PC-9 (cell line): ENCODE measurements at regions not wholly inside any gene's neighbourhood (a gene's known extent, or its start where the extent isn't known, plus 50 kb on each side); places are given as distances from the start of the nearest gene placed in this dataset.

ENCODE experiments used
- BruUV-seq: library from RNA; stranded (reverse); fragments of 400-500 nt; replicated peaks from 2 replicates; lab custom pipeline; 2021; lab: Mats Ljungman, UMichigan
- CTCF ChIA-PET: fragments of 300-600 bp; sonication (Branson Sonifier 250); formaldehyde crosslinking; loops from one replicate; lab custom pipeline; 2022; ENCODE audit warnings: antibody characterized with exemption; lab: Charles Lee
- POLR2A ChIA-PET: fragments of 300-600 bp; sonication (Branson Sonifier 250); formaldehyde crosslinking; loops from one replicate; lab custom pipeline; 2022; ENCODE audit warnings: antibody characterized with exemption; ENCODE audit not compliant: unreplicated experiment; lab: Charles Lee
- DNase-seq, 2 experiments: peaks; one replicate each; pipeline versions ENCODE4 v3.0.0 to v3.0.0-alpha.2; 2015 to 2022; ENCODE audit warnings: mixed read lengths in 1 of 2
- H2AFZ ChIP-seq: fragments of 200-600 bp; sonication (generic); 2 replicates; pipeline ENCODE4 v1.8.1; 2017; ENCODE audit warnings: antibody characterized with exemption
- H3F3A ChIP-seq: fragments of 200-600 bp; sonication (generic); 2 replicates; pipeline ENCODE4 v1.8.1; 2017; ENCODE audit warnings: antibody characterized with exemption, mild to moderate bottlenecking, low read depth; ENCODE audit not compliant: insufficient read depth
- H3K27ac ChIP-seq: fragments of 200-600 bp; sonication (generic); 2 replicates; pipeline ENCODE4 v1.6.1; 2016; ENCODE audit warnings: mixed run types
- H3K27me3 ChIP-seq: fragments of 200-600 bp; sonication (generic); 2 replicates; pipeline ENCODE4 v1.6.1; 2016; ENCODE audit warnings: low read depth, mixed run types; ENCODE audit not compliant: insufficient read depth
- H3K36me3 ChIP-seq: fragments of 200-600 bp; sonication (generic); 2 replicates; pipeline ENCODE4 v1.6.1; 2016; ENCODE audit warnings: low read depth, mixed run types
- H3K4me1 ChIP-seq: fragments of 200-600 bp; sonication (generic); replicated peaks from 2 replicates; pipeline ENCODE4 v1.6.1; 2016; ENCODE audit warnings: mixed run types; ENCODE audit not compliant: insufficient read depth
- H3K4me2 ChIP-seq: fragments of 200-600 bp; sonication (generic); 2 replicates; pipeline ENCODE4 v1.6.1; 2017; ENCODE audit warnings: mixed run types
- H3K4me3 ChIP-seq: fragments of 200-600 bp; sonication (generic); 2 replicates; pipeline ENCODE4 v1.6.1; 2016; ENCODE audit warnings: mixed run types
- H3K79me2 ChIP-seq: fragments of 200-600 bp; sonication (generic); 2 replicates; pipeline ENCODE4 v1.6.1; 2017; ENCODE audit warnings: low read depth, mixed run types
- H3K9me2 ChIP-seq: fragments of 200-600 bp; sonication (generic); 2 replicates; pipeline ENCODE4 v1.8.1; 2017; ENCODE audit warnings: mild to moderate bottlenecking; ENCODE audit not compliant: insufficient read depth
- H3K9me3 ChIP-seq: fragments of 200-600 bp; sonication (generic); 2 replicates; pipeline ENCODE4 v1.8.1; 2016; ENCODE audit warnings: low read depth; ENCODE audit not compliant: insufficient read depth
- H4K20me1 ChIP-seq: fragments of 200-600 bp; sonication (generic); 2 replicates; pipeline ENCODE4 v1.8.1; 2017; ENCODE audit not compliant: insufficient read depth
- CTCF ChIP-seq: fragments of 200-600 bp; sonication (generic); conservative IDR thresholded peaks from 2 replicates; pipeline ENCODE4 v1.6.1; 2017; ENCODE audit warnings: mixed run types, antibody characterized with exemption, mild to moderate bottlenecking, moderate library complexity
- EZH2 ChIP-seq: fragments of 200-600 bp; sonication (generic); IDR thresholded peaks from 2 replicates; pipeline ENCODE4 v1.8.0; 2017; ENCODE audit warnings: antibody characterized with exemption, low read depth
- intact Hi-C: fragments of 100-400 bp; cut with micrococcal nuclease; formaldehyde crosslinking; loops from one replicate; pipeline ENCODE4 v1.10.0; 2022; ENCODE audit not compliant: unreplicated experiment

DNA sequence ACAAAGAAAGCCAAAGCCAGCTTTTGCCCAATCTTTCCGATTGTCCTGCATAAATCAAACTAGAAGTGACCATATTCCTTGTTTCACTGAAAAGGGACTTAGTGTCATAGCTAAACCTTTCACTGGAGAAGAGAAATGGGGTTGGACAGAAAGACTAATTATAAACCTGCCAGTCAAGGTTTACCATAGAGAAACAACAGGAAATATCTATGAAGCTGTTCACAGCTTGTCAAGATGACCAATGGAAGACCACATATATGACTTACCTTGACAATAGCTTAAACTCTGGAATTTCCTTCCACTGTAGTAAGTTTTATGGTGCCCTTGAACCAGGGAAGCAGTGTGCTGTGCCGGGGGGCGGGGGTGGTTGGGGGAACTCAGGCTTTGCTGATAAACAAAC is 107.7 kb upstream of the PHACTR1 start:
- intact Hi-C loops: loop anchor here (5.0 kb wide), 1 partner anchor 837 kb away; no protein-coding TSS in a partner anchor
- Histone ChIP-seq H3K4me3 (no peak overlapping the region), H3K4me2 (no peak overlapping the region), H3K27me3 (no peaks in the 10 kb centered on the region), H4K20me1 (no peaks in the 10 kb centered on the region), H3K79me2 (no peaks in the 10 kb centered on the region), H3K9me2 (no peaks in the 10 kb centered on the region), H3K27ac (no peak overlapping the region), H3F3A (no peaks in the 10 kb centered on the region), H3K36me3 (no peaks in the 10 kb centered on the region), H3K9me3 (0 out of 2 replicates have a peak, but pooled peaks cover 4% of the 10 kb centered on the region), H3K4me1 (no peaks in the 10 kb centered on the region), H2AFZ (no peak overlapping the region)
- no TSS peak for BruUV-seq
- no peak for DNase-seq
- no peak for TF ChIP-seq CTCF
- no peak for TF ChIP-seq EZH2
- ChIA-PET POLR2A (interaction anchor here (0.6 kb wide), 1 partner anchor 9 kb away, joined by 3 read pairs; no protein-coding TSS in a partner anchor), CTCF (no interaction called here)

DNA sequence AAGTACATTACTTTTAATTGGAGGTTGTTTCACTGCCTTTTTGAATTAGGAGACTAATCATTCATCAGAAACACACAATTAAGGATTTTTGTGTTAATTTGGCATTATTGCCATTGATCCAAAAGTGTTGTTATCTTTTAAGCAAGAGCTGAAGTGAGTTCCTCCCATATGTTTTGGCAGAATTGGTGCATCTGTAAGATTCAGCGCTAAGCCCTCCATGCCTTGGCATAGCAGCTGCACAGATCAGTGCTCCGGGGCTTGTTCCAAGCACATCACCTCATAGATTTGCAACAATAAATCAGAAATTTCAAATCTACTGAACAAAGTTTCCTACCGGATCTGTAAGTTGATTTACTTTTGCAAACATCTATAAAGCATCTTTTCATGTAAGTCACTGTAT is 106.8 kb upstream of the PHACTR1 start:
- intact Hi-C loops: loop anchor here (5.0 kb wide), 1 partner anchor 837 kb away; no protein-coding TSS in a partner anchor
- Histone ChIP-seq H3K9me3 (0 out of 2 replicates have a peak, but pooled peaks cover 4% of the 10 kb centered on the region), H3K27ac (no peak overlapping the region), H3K9me2 (no peaks in the 10 kb centered on the region), H2AFZ (no peak overlapping the region), H3K36me3 (no peaks in the 10 kb centered on the region), H3K4me1 (no peaks in the 10 kb centered on the region), H3K4me2 (no peak overlapping the region), H3K79me2 (no peaks in the 10 kb centered on the region), H4K20me1 (no peaks in the 10 kb centered on the region), H3K27me3 (no peaks in the 10 kb centered on the region), H3K4me3 (no peak overlapping the region), H3F3A (no peaks in the 10 kb centered on the region)
- no TSS peak for BruUV-seq
- CTCF ChIA-PET: no interaction called here
- TF ChIP-seq CTCF (no peak), EZH2 (no peak)
- no peak for DNase-seq
- POLR2A ChIA-PET: no interaction called here

GRCh38 chr6:12610862-12611261 is 105.7 kb upstream of the PHACTR1 start:
- no peaks in the 10 kb centered on the region for H3F3A ChIP-seq
- CTCF ChIA-PET: interaction anchor here (0.6 kb wide), 1 partner anchor 327 kb away, joined by 3 read pairs; no protein-coding TSS in a partner anchor
- H3K27me3 ChIP-seq: no peaks in the 10 kb centered on the region

More at GRCh38 chr6:12610862-12611261, 105.7 kb upstream of the PHACTR1 start:
- H3K9me2 ChIP-seq: no peaks in the 10 kb centered on the region
- H3K4me1 ChIP-seq: no peaks in the 10 kb centered on the region
- H3K79me2 ChIP-seq: no peaks in the 10 kb centered on the region
- DNase-seq: no peak
- H3K27ac ChIP-seq: no peak overlapping the region
- no TSS peak for BruUV-seq
- intact Hi-C loops: no loop called here
- no peak overlapping the region for H2AFZ ChIP-seq
- TF ChIP-seq CTCF (no peak), EZH2 (no peak)
- no peak overlapping the region for H3K4me3 ChIP-seq
- POLR2A ChIA-PET: no interaction called here
- H3K9me3 ChIP-seq: 0 out of 2 replicates have a peak, but pooled peaks cover 4% of the 10 kb centered on the region
- no peak overlapping the region for H3K4me2 ChIP-seq
- H4K20me1 ChIP-seq: no peaks in the 10 kb centered on the region
- H3K36me3 ChIP-seq: no peaks in the 10 kb centered on the region
